Stimulated activated CD4-positive, alpha-beta T cell treated with anti-CD3 and anti-CD28 coated beads, TNF-alpha, amount 100 ng/mL, for 48 hours (primary cell): ENCODE measurements at regions not wholly inside any gene's neighbourhood (a gene's known extent, or its start where the extent isn't known, plus 50 kb on each side); places are given as distances from the start of the nearest gene placed in this dataset.
"Not testable (repeated sequence)": the region's sequence is repeated elsewhere in the genome, so short reads cannot be mapped to it uniquely, and the experiment has no call there.

Source experiments
- DNase-seq, 3 donors: peaks; one replicate each; pipeline ENCODE4 v3.0.0-alpha.2; 2020; ENCODE audit warnings: low read depth in 3 of 3

DNA sequence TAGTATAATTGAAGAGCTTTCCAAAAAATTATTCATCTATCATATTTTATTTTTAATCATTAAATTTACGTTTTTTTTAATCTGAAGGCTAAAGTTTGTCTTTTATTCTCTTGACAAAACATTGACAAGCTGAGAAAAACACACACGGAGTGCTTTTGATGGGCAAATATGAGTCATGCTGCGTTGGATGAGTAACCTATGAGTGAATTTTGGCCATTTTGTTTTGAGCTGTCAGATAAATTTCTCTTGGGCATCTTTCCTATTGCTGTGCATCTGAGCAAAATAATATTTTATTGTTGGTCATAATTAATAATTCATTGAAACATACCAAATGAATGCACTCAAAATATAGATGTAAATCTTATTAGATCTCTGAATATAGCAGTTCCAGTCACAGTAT, 1144.1 kb upstream of the ADGRL2 start:
- DNase-seq = no peak

DNA sequence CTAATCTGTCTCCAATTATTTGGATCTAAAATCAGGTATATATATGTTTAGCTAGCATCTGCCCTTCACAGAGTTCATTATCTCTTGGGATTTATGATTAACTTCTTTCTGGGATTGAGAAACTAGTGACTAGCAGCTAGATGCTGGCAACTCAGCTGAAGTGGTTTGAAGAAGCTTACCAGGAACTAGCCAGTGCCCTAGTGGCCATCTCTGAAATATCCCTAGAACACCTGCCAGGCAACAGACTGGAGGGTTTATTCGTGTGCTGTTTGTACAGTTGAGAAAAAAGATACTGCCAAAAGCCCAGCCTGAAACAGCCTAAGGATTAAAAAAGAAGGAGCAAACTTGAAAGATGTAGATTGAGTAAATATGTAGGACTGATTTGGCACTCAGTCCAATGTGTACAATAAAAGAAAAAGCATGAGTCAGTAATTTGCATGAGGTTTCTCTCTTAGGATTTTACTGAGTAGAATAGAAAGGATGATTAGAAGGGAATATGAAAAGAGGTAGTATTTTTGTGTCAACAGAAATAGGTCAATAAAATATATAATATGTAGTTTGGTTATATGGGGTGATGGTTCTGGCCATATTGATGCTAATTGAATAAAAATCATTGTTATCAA, 1144.6 kb upstream of the ADGRL2 start:
- no peak for DNase-seq

DNA sequence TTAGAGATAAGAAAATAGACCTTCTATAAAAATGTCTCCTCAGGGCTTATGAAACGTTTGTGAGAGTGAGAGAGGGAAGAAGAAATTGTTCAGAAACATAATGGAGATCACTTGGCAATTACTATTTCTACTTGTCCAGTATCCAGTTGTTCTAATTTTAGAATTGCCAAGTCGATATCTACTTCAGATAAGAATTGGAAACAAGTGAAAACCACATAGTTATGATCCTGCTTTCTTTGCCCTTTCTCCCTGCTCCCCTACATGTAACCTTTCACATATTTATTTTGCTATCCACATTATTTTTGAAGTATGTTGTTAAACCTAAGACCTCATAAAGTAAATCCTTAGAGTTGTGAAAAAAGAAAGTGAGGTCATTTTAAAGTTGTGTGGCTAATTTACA, 1154.7 kb upstream of the ADGRL2 start:
- DNase-seq = no peak

DNA sequence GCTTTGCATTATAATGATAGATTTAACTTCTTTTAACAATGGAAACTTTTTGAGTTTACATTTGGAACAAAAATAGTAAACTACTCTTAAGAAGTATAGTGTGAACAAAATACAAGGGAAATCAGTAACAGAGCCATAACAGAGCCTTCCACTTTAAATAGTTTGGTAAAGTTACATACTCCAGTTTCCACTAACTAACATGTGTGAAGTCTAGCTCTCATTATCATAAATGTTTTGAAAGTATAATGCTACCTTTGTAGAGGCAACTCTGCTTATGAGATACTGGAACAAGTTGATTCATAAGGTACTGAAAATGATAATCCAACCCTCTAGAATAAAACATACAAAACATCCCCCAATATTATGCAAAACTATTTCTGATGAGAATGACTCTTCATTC, 1155.1 kb upstream of the ADGRL2 start:
- DNase-seq = no peak

DNA sequence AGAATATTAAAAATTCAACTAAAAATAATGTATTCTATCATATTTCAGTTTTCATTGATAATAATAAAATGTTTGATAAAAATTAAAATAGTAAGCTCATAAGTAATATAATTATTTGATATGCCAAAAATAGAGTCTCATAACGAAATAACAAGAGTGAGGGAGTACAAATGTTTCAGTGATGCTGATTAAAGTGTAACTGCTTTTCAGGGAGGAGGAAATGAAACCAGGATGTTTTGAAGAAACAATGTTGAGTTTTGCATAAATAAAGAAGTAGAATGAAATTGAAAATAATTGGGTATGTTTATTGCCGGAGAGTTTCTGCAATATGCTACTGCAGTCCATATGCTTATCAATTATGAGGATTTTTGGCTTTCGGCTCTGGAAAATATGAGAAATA, 1159.8 kb upstream of the ADGRL2 start:
- no peak for DNase-seq

DNA sequence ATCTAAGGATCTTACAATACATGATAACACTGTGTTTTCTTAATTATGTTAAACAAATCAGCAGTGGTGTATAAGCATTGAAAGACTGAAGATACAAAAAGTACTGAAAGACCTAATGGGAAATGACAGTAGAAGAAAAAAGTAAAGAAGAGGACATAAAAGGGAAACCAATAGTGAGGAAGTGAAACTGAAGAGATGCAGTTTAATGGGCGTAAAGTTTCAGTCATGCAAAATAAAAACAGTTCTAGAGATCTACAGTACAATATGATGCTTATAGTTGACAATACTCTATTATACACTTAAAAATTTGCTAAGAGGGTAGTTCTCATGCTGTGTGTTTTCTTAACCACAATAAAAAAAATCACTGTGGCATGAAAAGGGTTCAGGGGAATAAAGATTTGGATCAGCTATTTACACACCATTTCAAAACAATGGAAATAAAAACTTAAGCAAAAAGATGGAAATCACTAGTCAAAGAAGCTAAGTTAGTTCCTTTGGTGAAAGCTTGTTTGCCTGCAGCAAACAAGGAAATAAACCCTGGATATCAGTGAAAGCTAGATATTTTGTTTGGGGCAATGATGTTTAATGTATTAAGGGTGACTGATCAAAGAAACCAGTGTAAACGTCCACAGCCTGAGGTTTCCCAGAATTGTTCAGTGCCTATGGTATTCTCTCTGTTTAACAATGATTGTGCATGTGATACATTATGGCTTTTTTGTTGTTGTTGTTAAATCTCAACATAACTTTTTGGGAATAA, 1160.8 kb upstream of the ADGRL2 start:
- DNase-seq = no peak

DNA sequence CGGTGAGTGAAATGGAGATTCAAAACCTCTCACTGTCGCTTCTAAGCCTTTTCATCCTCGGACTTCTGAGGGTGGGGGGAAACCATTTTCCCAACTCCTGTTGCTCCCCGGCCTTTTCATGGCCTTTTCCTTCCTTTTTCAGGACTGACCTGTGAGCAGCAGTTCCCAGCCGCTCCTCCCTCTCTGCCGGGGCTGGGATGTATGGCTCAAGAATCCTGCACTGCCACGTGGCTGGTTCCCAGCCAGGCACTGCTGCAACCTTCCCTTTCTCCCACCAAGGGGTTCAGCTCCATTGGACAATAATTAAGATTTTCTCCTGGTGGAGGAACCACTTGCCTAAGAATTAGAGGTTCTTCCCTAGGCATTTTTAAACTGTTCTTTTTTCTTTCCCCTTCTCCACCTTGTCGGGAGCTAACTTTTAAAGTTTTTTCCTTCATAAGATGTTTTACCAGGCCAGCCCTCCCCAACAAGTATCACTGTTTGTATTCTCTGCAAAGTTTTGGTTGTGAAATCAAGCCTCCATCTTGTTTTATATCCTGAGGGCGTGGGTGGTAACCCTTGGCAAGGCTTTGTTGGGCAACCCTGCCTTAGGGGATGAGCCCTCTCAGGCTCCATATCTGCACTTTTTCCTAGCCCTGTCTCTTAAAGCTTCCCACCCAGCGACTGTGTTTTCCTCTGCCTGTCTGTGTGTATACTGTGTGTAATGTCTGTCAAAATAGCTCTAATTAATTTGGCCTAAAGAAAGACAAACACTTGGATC, 1166.6 kb upstream of the ADGRL2 start:
- no peak for DNase-seq

DNA sequence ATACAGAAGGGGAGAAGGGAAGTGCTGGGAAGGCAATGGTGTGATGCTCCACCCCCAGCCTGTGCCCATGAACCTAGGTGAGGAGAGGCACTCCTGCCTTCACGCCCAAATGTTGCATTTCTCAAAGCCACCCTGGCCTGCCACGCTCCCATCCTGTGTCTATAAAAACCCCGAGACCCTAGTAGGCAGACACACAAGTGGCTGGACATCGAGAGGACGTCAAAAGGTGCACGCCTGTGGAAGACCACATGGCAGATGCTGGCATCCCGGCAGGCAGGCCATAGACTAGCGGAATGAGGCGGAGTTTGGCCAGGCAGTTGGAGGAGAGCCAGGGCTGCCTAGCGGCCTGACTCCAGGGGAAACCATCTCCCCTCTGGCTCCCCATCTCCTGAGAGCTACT, 1168.5 kb upstream of the ADGRL2 start:
- no peak for DNase-seq

DNA sequence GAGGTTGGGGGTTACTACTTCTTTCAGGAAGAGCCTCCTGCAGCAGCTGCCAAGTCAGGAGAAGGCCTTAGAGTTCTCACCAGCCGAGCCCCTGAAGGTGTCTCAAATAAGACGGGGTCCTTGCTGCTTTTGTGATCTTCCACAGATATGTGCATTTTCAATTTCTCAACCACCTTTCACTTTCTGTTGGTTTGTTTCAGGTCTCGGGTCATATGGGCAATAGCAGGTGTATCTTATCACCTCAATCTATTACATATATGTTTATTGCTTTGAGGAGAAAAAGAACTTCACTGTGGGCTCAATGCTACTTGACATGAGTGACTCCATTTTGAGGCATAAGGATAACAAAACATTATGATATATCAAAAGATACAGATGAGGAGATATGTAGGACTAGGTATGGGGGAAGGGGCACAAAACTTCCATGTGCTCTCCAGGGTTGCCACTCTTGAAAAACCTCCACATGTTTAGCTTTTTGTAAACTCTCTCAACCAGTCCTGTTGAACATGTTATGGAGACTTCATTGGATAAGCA, 1171.4 kb upstream of the ADGRL2 start:
- no peak for DNase-seq

DNA sequence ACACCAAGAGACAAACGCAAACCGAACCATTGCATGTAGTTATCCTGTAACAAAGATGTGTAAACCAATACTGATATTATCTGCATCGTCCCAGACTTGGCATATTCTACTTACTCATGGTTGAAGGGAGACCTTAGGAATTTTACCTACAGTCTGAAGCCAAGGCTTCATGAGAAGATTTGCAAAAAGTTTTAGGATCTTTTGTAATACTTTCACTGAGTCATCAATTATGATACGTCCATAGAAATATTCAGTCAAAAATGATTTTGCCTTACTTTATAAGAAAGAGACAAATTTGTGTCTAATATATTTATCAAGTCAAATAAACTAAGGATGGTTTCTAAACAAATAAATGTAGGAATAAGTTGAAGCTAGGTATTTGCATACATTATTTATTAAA, 1176.1 kb upstream of the ADGRL2 start:
- no peak for DNase-seq

DNA sequence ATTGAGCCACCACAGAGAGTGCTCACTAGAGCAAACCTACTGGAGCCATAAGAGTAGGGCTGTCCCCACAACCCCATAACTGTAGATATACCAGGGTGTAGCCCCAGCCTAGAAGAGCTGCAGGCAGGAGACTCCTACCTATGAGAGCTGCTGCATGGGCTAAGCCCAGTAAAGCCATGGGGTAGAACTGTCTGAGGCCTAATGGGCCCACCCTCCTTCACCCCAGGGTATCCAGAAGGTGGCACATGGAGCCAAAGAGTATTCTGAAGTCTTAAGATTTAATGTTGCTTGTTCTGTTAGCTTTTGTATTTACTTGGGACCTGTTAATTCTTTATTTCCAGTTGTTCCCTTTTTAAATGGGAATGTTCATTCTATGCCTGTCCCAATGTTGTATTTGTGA, 1193.7 kb upstream of the ADGRL2 start:
- no peak for DNase-seq

DNA sequence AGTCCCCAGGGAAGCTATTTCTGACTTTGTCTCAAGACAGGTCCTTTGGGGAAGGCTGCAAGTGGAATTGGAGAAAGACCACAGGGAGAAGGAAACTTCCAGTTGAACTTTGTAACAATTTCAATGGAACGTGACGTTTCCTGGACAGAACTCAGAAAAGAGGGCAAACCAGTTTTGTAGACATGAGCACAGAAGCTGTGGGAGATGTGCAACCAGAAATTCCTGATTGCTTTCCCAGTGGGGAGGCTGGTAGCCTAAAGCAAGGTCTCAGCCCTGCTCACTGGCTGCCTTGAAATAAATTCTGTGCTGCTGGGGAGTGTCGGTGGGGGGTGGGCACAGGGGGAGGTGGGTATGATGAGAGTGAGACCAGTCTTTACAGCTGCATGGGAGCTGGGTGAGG, 1206.7 kb upstream of the ADGRL2 start:
- no peak for DNase-seq

DNA sequence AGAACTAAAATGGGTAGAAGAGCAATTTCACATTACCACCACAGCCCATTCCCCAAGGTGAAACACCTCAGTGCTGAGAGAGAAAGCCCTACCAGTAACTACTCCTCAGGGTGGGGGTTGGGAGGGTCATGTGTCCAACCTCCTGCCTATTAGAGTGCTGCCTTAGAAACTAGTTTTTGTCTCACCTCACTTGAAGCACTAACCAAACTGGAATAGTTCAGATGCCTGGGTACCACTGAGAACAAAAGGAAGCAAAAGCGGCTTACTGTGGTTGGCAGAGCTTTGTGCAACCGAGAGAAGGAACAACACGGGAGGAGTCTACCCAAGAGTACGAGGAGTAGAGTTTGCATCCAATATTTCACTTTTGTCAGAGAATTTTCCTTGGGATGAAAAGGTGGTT, 1207.5 kb upstream of the ADGRL2 start:
- no peak for DNase-seq

DNA sequence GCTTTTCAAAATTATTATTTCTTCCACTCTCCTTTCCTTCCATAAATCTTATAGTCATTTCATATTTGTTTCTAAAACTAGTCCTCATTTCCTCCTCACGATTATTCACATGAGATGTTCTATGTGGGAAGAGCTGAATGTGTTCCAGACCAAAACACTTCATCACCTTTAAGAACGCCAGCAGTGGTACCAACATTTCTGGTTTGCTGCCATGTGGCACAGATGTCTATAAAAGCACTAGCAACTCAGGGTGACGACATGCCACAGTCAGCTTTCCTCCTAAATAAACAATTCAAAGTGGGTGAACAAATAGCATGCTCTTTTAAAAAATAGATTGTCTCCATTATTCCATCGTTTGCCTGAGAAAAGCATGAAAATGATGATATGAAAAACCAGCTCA, 1217.8 kb upstream of the ADGRL2 start:
- DNase-seq = no peak

DNA sequence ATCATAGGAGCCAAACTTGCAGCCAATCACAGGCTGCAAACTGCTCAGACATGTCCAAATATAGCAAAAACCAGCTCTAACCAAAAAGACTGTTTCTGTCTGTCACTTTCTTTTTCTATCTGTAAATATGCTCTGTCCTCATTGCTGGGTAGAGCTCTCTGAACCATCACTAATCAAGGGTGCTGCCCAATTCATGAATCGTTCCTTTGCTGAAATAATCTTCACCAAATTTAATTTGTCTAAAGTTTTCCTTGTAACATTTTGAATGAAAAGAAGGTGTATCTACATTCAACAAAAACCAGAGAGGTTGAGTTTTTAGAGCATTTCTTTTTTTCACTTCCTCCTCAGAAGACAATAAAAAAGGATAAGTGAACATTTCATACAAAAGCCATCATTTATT, 1221.7 kb upstream of the ADGRL2 start:
- DNase-seq = no peak

DNA sequence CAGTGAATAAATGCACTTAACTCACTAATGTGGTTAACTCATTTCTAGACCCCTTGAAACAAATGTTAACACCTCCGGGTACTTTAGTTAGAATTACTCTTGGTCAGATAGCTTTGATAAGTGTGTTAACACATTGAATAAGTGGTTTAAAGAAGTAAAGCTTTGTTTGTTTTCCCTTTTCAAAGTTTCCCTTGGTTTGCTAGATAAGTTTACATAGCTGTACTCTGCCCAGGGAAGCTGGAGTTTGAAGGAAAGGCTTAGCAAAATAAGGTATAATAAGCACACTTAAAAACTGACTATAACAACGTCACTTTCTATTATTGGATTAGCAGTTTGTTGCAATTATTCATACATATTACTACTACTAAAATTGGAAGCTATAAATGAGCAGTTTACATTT, 1233.9 kb upstream of the ADGRL2 start:
- DNase-seq = no peak

DNA sequence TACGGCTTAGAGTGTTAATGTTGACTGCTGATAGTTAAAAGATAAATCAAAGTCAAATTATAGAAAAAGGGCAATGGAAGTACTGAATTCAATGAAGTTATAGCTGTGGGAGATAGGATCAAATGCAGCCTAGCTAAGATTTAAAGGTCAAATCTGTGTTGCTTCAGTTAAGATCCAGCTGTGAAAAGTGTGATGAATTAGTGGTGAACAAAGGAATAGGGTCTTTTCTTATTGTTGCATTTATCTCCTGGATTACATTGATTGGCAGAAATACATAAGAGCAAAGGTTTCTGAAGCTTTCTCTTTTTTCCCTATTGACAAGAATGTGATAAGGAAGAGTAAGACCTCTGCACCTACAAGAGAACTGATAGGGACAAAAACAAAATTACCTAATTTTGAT, 1234.6 kb upstream of the ADGRL2 start:
- DNase-seq = no peak

DNA sequence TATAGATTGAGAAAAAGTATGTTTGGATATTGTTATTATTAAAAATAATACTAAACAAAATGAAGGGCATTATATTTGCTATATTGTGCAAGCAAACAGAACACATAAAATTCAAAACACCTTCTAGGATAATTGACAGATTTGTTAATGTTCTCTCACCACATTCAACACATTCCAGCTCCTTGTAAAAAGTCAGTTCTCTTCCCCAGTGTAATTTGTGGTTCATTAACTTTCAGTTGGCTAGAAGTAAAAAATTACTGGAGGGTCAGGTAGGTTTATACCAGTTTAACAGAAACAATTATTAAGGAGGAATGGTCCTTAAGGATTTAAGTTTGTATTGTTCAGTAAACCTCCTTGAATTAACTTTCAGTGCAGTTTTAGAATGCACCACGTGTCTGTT, 1235.3 kb upstream of the ADGRL2 start:
- no peak for DNase-seq

DNA sequence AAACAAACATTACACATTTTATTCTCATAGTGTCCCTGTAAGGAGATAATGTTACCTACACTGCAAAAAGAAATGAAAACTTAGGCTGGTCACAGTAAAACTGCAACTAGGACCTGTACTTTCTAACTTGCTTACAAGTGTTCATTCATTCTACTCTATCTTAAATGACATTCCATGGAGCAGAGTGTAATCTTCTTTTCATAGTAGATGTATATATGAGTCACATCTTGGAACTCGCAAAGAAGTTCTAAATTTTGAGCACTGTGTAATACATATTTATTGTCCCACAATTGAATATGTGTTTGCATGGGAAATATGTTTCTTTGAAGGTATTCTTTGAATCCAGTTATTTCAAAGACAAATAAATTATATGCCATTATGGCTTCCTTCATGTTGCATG, 1258.5 kb upstream of the ADGRL2 start:
- no peak for DNase-seq

DNA sequence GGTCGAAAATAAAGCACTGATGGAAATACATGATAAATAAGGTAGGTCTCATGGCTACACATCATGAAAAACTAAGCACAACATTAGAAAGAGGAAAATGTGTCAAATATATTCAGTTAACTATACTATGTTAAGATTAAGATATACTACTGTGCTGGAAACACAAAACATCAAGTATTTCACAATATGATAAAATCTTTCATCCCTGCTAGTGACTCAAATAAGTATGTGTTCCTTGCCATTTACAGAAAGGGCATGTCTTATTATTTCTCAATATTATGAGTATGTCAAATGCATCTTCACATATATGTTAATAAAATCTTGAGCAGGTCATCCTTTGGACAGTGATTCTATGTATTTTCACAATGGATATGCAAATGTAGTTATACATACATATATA, 1260.1 kb upstream of the ADGRL2 start:
- DNase-seq = no peak

DNA sequence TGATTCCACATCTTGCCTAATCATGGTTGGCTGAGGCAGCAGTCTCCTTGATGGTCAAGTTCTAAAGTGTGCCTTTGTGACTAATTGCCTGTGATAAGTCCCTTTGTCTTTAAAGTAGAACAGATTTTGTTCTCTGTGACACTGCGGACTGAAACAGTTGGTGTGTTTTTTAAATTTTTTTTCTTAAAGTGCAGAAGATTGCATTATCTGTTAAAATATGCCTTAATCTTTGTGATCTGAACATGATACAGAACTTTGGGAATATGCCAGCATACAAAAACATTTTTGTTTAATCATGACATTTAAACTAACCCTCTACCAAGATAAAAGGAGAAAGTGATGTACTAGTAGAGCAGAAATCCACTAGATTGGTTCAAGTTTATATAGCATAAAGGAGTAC, 1260.6 kb upstream of the ADGRL2 start:
- DNase-seq = no peak

DNA sequence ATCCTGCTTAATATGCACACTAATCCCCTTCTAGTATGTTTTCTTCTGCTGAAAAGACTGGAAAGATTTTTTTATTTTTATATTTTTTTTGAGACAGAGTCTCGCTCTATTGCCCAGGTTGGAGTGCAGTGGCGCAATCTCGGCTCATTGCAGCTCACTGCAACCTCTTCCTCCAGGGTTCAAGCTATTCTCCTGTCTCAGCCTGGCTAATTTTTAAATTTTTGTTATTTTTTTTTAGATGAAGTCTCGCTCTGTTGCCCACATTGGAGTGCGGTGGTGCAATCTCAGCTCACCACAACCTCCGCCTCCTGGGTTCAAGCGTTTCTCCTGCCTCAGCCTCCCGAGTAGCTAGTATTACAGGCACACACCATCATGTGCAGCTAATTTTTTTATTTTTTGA, 1261.4 kb upstream of the ADGRL2 start:
- not testable (repeated sequence) for DNase-seq

DNA sequence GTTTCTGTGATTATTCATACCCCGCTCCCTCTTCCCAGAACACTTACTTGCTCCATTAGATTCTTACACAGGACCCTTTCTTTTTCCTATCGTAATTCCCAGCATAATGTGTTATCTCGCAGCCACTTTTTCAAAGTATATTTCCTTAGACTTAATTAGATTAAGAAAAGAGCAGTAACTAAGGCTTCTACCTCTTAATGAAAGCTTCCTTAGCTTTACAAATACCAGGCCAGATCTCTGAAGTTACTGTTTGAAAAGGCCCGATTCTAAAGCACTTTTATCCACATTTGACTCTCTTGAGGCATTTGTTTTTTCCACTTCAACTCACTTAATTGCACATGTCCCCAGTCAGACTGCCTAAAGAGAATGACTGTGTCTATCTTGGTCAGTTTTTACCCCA, 1264.3 kb upstream of the ADGRL2 start:
- no peak for DNase-seq
